ENCODE measurements at regions not wholly inside any gene's neighbourhood (a gene's known extent, or its start where the extent isn't known, plus 50 kb on each side); places are given as distances from the start of the nearest gene placed in this dataset.

GRCh38 chr2:105521616-105522015 lies 122.8 kb upstream of the FHL2 start:
- no peak for TF ChIP-seq NR2C2 (CRISPR knock-in tag; IDR thresholded peaks at IDR 0.05)
- TF ChIP-seq ZNF317 (CRISPR knock-in tag; IDR thresholded peaks at IDR 0.05; ENCODE audit: borderline replicate concordance, low read depth), result no peak
- TF ChIP-seq E2F5 (CRISPR knock-in tag; IDR thresholded peaks at IDR 0.05), result no peak
- no peak for TF ChIP-seq USF1 (CRISPR knock-in tag; IDR thresholded peaks at IDR 0.05)
- no peak for TF ChIP-seq FOXJ3 (CRISPR knock-in tag; IDR thresholded peaks at IDR 0.05; ENCODE audit: borderline replicate concordance)
- no peak; the same call in 1 of the 2 replicates for TF ChIP-seq CTCF (IDR thresholded peaks at IDR 0.05)

All from WTC11 (cell line).